ENCODE measurements at regions not wholly inside any gene's neighbourhood (a gene's known extent, or its start where the extent isn't known, plus 50 kb on each side); places are given as distances from the start of the nearest gene placed in this dataset.

DNA sequence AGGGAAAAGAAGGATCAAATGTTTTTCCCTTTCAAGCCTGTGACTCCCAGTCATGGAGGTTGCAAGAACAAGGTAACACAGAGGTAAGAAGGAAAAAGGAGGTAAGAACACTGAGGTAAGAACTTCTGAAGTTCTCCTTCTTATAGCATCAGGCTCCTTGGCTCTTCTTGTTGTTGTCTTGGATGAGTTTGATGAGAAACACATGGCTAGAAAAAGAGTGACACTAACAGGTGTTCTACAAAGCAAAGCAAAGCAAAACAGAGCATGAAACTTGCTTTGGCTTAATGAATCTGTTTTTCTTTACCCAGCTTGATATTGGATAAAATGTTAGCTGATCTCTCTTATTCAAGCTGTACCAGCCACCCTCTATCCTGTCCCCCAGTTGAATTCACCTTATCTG, 231.2 kb upstream of the F9 start:
- intact Hi-C loops (cut with DNase I) = no loop called here
- TF ChIP-seq, protein P1, sequence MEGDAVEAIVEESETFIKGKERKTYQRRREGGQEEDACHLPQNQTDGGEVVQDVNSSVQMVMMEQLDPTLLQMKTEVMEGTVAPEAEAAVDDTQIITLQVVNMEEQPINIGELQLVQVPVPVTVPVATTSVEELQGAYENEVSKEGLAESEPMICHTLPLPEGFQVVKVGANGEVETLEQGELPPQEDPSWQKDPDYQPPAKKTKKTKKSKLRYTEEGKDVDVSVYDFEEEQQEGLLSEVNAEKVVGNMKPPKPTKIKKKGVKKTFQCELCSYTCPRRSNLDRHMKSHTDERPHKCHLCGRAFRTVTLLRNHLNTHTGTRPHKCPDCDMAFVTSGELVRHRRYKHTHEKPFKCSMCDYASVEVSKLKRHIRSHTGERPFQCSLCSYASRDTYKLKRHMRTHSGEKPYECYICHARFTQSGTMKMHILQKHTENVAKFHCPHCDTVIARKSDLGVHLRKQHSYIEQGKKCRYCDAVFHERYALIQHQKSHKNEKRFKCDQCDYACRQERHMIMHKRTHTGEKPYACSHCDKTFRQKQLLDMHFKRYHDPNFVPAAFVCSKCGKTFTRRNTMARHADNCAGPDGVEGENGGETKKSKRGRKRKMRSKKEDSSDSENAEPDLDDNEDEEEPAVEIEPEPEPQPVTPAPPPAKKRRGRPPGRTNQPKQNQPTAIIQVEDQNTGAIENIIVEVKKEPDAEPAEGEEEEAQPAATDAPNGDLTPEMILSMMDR (IDR thresholded peaks at IDR 0.05) = no peak
- TF ChIP-seq POLR2A (IDR thresholded peaks at IDR 0.05) = no peak

DNA sequence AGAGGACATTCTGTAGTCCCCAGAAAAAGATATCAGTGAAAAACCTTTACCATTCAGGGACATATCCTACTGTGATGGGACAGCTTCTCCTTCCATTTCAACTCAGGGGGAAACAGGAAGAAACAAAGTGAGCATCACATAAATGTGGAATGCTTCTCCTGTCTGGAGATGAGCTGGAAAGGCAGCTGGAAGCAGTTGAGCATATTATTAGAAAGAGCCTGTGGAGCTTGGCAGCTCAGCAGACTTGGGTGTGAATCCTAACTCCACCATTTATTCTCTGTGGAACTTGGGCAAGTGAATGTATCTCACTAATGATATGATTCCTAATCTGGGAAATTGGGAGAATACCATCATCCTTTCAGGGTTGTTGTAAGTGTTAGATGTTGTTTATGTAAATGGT, 232.1 kb upstream of the F9 start:
- H3K9me3 ChIP-seq = no peaks in the 10 kb centered on the region
- no peak overlapping the region for H3K4me3 ChIP-seq
- no peak for DNase-seq
- no peaks in the 10 kb centered on the region for H3K4me1 ChIP-seq
- H3K27me3 ChIP-seq = no peaks in the 10 kb centered on the region
- TF ChIP-seq POLR2A (IDR thresholded peaks at IDR 0.05) = no peak
- TF ChIP-seq, protein P1 (IDR thresholded peaks at IDR 0.05) = no peak
- intact Hi-C loops (cut with DNase I) = no loop called here
- no peak overlapping the region for H3K27ac ChIP-seq
- no peaks in the 10 kb centered on the region for H3K36me3 ChIP-seq

More for the DNA sequence above, 231.2 kb upstream of the F9 start:
- H3K4me1 ChIP-seq = no peaks in the 10 kb centered on the region
- no peak overlapping the region for H3K4me3 ChIP-seq
- H3K9me3 ChIP-seq = no peaks in the 10 kb centered on the region
- DNase-seq = no peak
- no peak overlapping the region for H3K27ac ChIP-seq
- no peaks in the 10 kb centered on the region for H3K27me3 ChIP-seq
- no peaks in the 10 kb centered on the region for H3K36me3 ChIP-seq

DNA sequence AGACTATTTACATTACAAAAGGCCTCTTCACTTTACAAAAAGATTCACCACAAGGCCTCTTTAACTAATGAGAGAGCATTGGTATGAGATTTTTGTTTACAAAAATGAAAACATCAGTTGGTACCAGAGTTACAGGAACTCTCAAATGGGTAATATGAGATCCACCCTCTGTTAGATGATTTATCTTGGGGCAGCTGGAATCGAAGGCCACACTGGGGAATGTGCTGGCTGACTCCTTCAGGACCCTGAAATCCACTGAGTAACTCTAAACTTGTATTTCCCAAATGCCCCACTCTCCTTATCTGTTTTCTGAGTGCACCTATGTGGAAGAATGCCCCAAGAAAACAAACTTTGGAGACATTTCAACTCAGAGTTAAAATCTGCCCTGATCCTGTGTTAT, 232.9 kb upstream of the F9 start:
- Histone ChIP-seq H3K9me3 (no peaks in the 10 kb centered on the region), H3K36me3 (no peaks in the 10 kb centered on the region), H3K27me3 (no peaks in the 10 kb centered on the region), H3K4me1 (no peaks in the 10 kb centered on the region), H3K4me3 (no peak overlapping the region), H3K27ac (no peak overlapping the region)
- DNase-seq = no peak
- WGBS, 2 donors = 14% methylated on average over 1 of the region's 1 CpG; no CpG with 5 or more reads in 1 of the 2 donors
- intact Hi-C loops (cut with DNase I) = no loop called here
- TF ChIP-seq POLR2A (IDR thresholded peaks at IDR 0.05) = no peak
- TF ChIP-seq, protein P1 (IDR thresholded peaks at IDR 0.05) = no peak

DNA sequence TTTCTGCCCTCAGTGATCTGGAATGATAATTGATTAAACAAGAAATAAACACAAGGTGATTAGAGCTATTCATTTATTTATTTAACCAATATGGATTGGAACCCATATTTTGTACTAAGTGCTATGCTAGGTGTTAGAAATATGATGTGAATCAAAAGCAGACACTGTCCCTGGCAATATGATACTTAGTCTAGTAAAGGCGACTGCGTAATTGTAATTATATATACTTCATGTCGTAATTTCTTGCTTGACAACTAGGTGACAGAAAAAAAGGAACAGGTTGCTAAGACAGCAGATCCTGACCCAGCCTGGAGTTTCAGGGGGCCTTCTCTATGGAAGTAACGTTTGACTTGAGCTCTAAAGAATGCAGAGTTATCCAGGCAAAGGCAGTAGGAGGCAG, 236.5 kb upstream of the F9 start:
- H3K27ac ChIP-seq = no peak overlapping the region
- DNase-seq = no peak
- H3K9me3 ChIP-seq = no peaks in the 10 kb centered on the region
- WGBS, 2 donors = 50 to 80% methylated on average over 1 to 4 of the region's 4 CpGs
- no peak overlapping the region for H3K4me3 ChIP-seq
- H3K27me3 ChIP-seq = no peaks in the 10 kb centered on the region
- TF ChIP-seq, protein P1 (IDR thresholded peaks at IDR 0.05) = no peak
- no peak for TF ChIP-seq POLR2A (IDR thresholded peaks at IDR 0.05)
- H3K4me1 ChIP-seq = no peaks in the 10 kb centered on the region
- intact Hi-C loops (cut with DNase I) = no loop called here
- no peaks in the 10 kb centered on the region for H3K36me3 ChIP-seq

DNA sequence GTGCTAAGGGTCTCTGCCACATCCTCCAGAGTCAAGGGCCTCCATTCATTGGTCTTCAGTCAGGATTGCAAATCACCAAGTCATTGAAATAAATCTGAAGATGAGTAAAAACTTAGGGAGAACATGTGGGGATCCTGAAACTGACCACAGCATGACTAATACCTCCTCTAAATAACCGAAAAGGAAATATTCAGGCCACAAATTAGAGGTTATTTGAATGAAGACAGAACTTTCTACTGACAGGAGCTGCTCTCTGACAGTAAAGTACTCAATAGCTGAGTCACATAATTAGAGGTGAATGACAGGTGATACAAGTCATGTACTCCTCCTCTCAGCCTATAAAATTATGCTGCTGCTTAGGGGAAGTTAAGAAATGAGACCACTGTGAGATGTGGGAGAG, 240.2 kb upstream of the F9 start:
- no peak for DNase-seq
- H3K9me3 ChIP-seq = no peaks in the 10 kb centered on the region
- no peak overlapping the region for H3K27ac ChIP-seq
- intact Hi-C loops (cut with DNase I) = no loop called here
- H3K4me1 ChIP-seq = no peaks in the 10 kb centered on the region
- no peaks in the 10 kb centered on the region for H3K27me3 ChIP-seq
- no peak overlapping the region for H3K4me3 ChIP-seq
- no peaks in the 10 kb centered on the region for H3K36me3 ChIP-seq
- TF ChIP-seq, protein P1 (IDR thresholded peaks at IDR 0.05) = no peak
- TF ChIP-seq POLR2A (IDR thresholded peaks at IDR 0.05) = no peak
- 22 to 45% methylated on average over 1 of the region's 1 CpG for WGBS, 2 donors

All from esophagus squamous epithelium (tissue), 5 donors.